Spleen (tissue), 7 donors: ENCODE measurements at regions not wholly inside any gene's neighbourhood (a gene's known extent, or its start where the extent isn't known, plus 50 kb on each side); places are given as distances from the start of the nearest gene placed in this dataset.

Experiments used
- CTCF ChIP-seq, 11 experiments: fragments of 200-600 bp in 7 of 11; fragments of 450-650 bp in 4 of 11; sonication (generic) in 4 of 11; IDR thresholded peaks in 8 of 11; conservative IDR thresholded peaks in 3 of 11; 1 replicate in 7 of 11; 2 replicates in 4 of 11; pipeline versions ENCODE4 v1.4.0 to v1.8.0; 2016 to 2021; ENCODE audit warnings: antibody characterized with exemption in 11 of 11, inconsistent platforms in 4 of 11, mild to moderate bottlenecking in 1 of 11
- POLR2A ChIP-seq, 3 donors: fragments of 450-650 bp; IDR thresholded peaks; one replicate each; pipeline ENCODE4 v1.5.1; 2017; ENCODE audit warnings: antibody characterized with exemption in 3 of 3, mild to moderate bottlenecking in 1 of 3
- POLR2AphosphoS5 ChIP-seq, 3 donors: sonication (generic); formaldehyde crosslinking; IDR thresholded peaks; one replicate each; pipeline ENCODE4 v1.5.1; 2017; ENCODE audit warnings: antibody characterized with exemption in 3 of 3
- donor health status: DM: no; HTN: no; CAD: no; lungs with moderate emphysema.
- donor health status: DM: no; HTN: no; CAD: no.
- donor health status: DM: no; HTN: no; CAD: no.

- TF ChIP-seq POLR2A (IDR thresholded peaks at IDR 0.05) (no peak), CTCF (IDR thresholded peaks at IDR 0.05 in 8 of 11, conservative IDR thresholded peaks at IDR 0.05 in 3 of 11) (no peak), POLR2AphosphoS5 (IDR thresholded peaks at IDR 0.05) (no peak)
Measured at GRCh38 chr13:72296246-72296645, 429.2 kb upstream of the DACH1 start.
